Osteoblast (primary cell): ENCODE measurements at regions not wholly inside any gene's neighbourhood (a gene's known extent, or its start where the extent isn't known, plus 50 kb on each side); places are given as distances from the start of the nearest gene placed in this dataset.

Experiments used
- DNase-seq: peaks from one replicate; pipeline ENCODE4 v3.0.0; 2011; ENCODE audit warnings: low spot score, mixed read lengths; ENCODE audit not compliant: insufficient read length; ENCODE audit errors: missing footprints
- H2AFZ ChIP-seq: 2 replicates; pipeline ENCODE4 v1.6.0; 2011; ENCODE audit warnings: mild to moderate bottlenecking, low read length
- H3K27ac ChIP-seq: 2 replicates; pipeline ENCODE4 v1.5.1; 2011; ENCODE audit warnings: mild to moderate bottlenecking, low read depth, low read length, moderate library complexity
- H3K27me3 ChIP-seq: 2 replicates; pipeline ENCODE4 v1.6.0; 2012; ENCODE audit warnings: mild to moderate bottlenecking, control low read depth, inconsistent platforms, low read length, moderate library complexity; ENCODE audit not compliant: insufficient read depth
- H3K36me3 ChIP-seq: 2 replicates; pipeline ENCODE4 v1.5.1; 2011; ENCODE audit warnings: mild to moderate bottlenecking, low read length, control low read depth, moderate library complexity; ENCODE audit not compliant: insufficient read depth
- H3K4me1 ChIP-seq: 2 replicates; pipeline ENCODE4 v1.5.1; 2011; ENCODE audit warnings: mild to moderate bottlenecking, low read length, control low read depth, moderate library complexity; ENCODE audit not compliant: insufficient read depth
- H3K4me2 ChIP-seq: 2 replicates; pipeline ENCODE4 v1.6.0; 2011; ENCODE audit warnings: mild to moderate bottlenecking, low read length; ENCODE audit not compliant: insufficient read depth
- H3K4me3 ChIP-seq: fragments of 200-600 bp; sonication (generic); 3 replicates; pipeline ENCODE4 v1.5.1; 2012; ENCODE audit warnings: mild to moderate bottlenecking, low read length, inconsistent platforms; ENCODE audit not compliant: insufficient read depth
- H3K79me2 ChIP-seq: 2 replicates; pipeline ENCODE4 v1.6.0; 2012; ENCODE audit warnings: mild to moderate bottlenecking, low read length, control low read depth, inconsistent platforms; ENCODE audit not compliant: insufficient read depth
- H3K9me3 ChIP-seq: 2 replicates; pipeline ENCODE4 v1.5.1; 2011; ENCODE audit warnings: low read depth, low read length, control low read depth
- H4K20me1 ChIP-seq: 2 replicates; pipeline ENCODE4 v1.6.0; 2012; ENCODE audit warnings: mild to moderate bottlenecking, low read length, control low read depth; ENCODE audit not compliant: insufficient read depth
- CTCF ChIP-seq: IDR thresholded peaks from 2 replicates; pipeline ENCODE4 v1.5.1; 2011; ENCODE audit warnings: mild to moderate bottlenecking, low read depth, low read length, moderate library complexity; ENCODE audit errors: extremely low read depth

DNA sequence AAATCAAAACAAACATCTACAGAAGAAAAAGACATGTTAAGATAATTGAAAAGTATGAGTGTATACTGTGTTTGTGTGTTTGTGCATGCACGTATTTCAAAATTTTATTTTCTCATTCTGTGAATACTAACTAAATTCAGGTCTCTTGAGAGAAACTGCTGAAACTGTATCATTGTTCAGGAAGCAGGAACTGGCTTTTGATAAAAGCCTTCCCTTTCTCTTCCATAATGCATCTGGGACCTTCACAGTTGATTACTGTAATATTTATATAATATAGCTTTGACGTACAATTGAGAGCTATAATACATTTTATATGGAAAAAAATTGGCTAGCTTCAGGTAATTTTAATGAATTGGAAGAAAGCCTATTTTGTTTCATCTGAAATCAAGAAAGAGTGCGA, 993.5 kb downstream of the SLC6A15 start:
- Histone ChIP-seq H4K20me1 (no peaks in the 10 kb centered on the region), H3K27ac (no peak overlapping the region), H3K4me1 (no peaks in the 10 kb centered on the region), H3K36me3 (no peaks in the 10 kb centered on the region), H3K9me3 (no peaks in the 10 kb centered on the region), H3K4me2 (no peak overlapping the region), H3K27me3 (no peaks in the 10 kb centered on the region), H3K4me3 (no peak overlapping the region), H2AFZ (no peak overlapping the region), H3K79me2 (no peaks in the 10 kb centered on the region)
- no peak for TF ChIP-seq CTCF
- no peak for DNase-seq

- no peak for TF ChIP-seq CTCF
- H3K79me2 ChIP-seq: no peaks in the 10 kb centered on the region
- H4K20me1 ChIP-seq: no peaks in the 10 kb centered on the region
- no peak overlapping the region for H3K4me3 ChIP-seq
- H2AFZ ChIP-seq: no peak overlapping the region
- no peaks in the 10 kb centered on the region for H3K27me3 ChIP-seq
- no peak overlapping the region for H3K27ac ChIP-seq
- no peaks in the 10 kb centered on the region for H3K4me1 ChIP-seq
- no peak for DNase-seq
- H3K9me3 ChIP-seq: no peaks in the 10 kb centered on the region
- H3K36me3 ChIP-seq: no peaks in the 10 kb centered on the region
- no peak overlapping the region for H3K4me2 ChIP-seq
These were observed 1008.4 kb downstream of the SLC6A15 start for GRCh38 chr12:83904175-83904574.

GRCh38 chr12:83896416-83896815, 1016.2 kb downstream of the SLC6A15 start:
- Histone ChIP-seq H3K36me3 (no peaks in the 10 kb centered on the region), H3K4me2 (no peak overlapping the region), H3K27ac (no peak overlapping the region), H4K20me1 (no peaks in the 10 kb centered on the region), H3K27me3 (no peaks in the 10 kb centered on the region), H3K79me2 (no peaks in the 10 kb centered on the region), H2AFZ (no peak overlapping the region), H3K9me3 (no peaks in the 10 kb centered on the region), H3K4me3 (no peak overlapping the region), H3K4me1 (no peaks in the 10 kb centered on the region)
- DNase-seq: no peak
- no peak for TF ChIP-seq CTCF

DNA sequence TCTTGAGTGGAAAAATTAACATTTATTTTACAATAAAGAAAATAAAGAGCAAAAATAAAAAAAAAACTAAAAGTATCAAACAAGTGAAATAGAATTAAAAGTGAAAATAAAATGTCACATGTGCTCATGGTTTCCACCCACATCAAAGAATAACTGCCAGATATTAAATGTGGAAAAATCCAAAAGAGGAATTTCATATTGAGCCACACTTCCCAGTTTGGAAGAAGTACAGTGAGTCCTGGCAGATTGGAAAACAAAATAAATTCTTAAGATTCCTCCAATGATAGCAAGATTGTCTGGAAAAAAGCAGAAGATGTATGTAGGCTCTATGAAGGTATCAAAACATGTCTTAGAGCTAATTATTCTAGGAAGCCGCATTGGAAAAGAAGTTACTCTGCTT, 1019.5 kb downstream of the SLC6A15 start:
- TF ChIP-seq CTCF: no peak
- no peaks in the 10 kb centered on the region for H3K36me3 ChIP-seq
- H4K20me1 ChIP-seq: no peaks in the 10 kb centered on the region
- H3K9me3 ChIP-seq: no peaks in the 10 kb centered on the region
- no peak overlapping the region for H3K4me2 ChIP-seq
- no peak overlapping the region for H3K4me3 ChIP-seq
- H3K79me2 ChIP-seq: no peaks in the 10 kb centered on the region
- H3K27ac ChIP-seq: no peak overlapping the region
- no peaks in the 10 kb centered on the region for H3K4me1 ChIP-seq
- no peaks in the 10 kb centered on the region for H3K27me3 ChIP-seq
- DNase-seq: no peak
- H2AFZ ChIP-seq: no peak overlapping the region
